GM12878 (cell line): ENCODE measurements at regions not wholly inside any gene's neighbourhood (a gene's known extent, or its start where the extent isn't known, plus 50 kb on each side); places are given as distances from the start of the nearest gene placed in this dataset.

Experiments
- ATAC-seq: fragments of 200-7000 bp; cut with Tn5 transposase; 3 replicates; pipeline ENCODE4 v1.9.1; 2020; ENCODE audit warnings: mild to moderate bottlenecking, moderate library complexity
- BruUV-seq: library from RNA; stranded (reverse); fragments of 400-500 nt; replicated peaks from 2 replicates; lab custom pipeline; 2021; lab: Mats Ljungman, UMichigan
- CTCF ChIA-PET: fragments of 300-600 bp; sonication (Branson Sonifier 250); formaldehyde crosslinking; extraction: SDS; loops from one replicate; lab custom pipeline; 2021; ENCODE audit warnings: inconsistent platforms; lab: Yijun Ruan, JAX
- POLR2A ChIA-PET: fragments of 350-600 bp; formaldehyde crosslinking; extraction: SDS; loops from one replicate; lab custom pipeline; 2021; ENCODE audit warnings: inconsistent platforms; lab: Charles Lee
- RAD21 ChIA-PET: fragments of 300-600 bp; sonication (Branson Sonifier 250); formaldehyde crosslinking; loops from one replicate; lab custom pipeline; 2023; ENCODE audit warnings: antibody characterized with exemption; ENCODE audit not compliant: unreplicated experiment; lab: Charles Lee
- SMC1A ChIA-PET: fragments of 300-600 bp; sonication (Branson Sonifier 250); formaldehyde crosslinking; loops from one replicate; lab custom pipeline; 2023; ENCODE audit not compliant: unreplicated experiment, uncharacterized antibody; lab: Charles Lee
- DNase-seq: peaks from one replicate; pipeline ENCODE4 v3.0.0-alpha.2; 2011; ENCODE audit warnings: low read depth, low spot score
- FAIRE-seq: peaks from 3 replicates; lab custom pipeline; 2011; peaks lifted over from hg19 to GRCh38; lab: Jason Lieb, UNC
- H2AFZ ChIP-seq: 2 replicates; pipeline ENCODE4 v1.6.0; 2011; ENCODE audit warnings: low read depth, low read length, control low read depth; ENCODE audit not compliant: control insufficient read depth
- H3K27ac ChIP-seq: 2 replicates; pipeline ENCODE4 v1.5.1; 2011; ENCODE audit warnings: control low read depth; ENCODE audit not compliant: control insufficient read depth, insufficient read depth
- H3K27me3 ChIP-seq, 2 experiments: replicated peaks in 1 of 2; 2 replicates each; pipeline versions ENCODE4 v1.6.0 to v1.6.1; 2011; ENCODE audit warnings: low read length in 1 of 2; ENCODE audit not compliant: control insufficient read depth in 2 of 2, insufficient read depth in 2 of 2
- H3K36me3 ChIP-seq, 2 experiments: 2 replicates each; pipeline ENCODE4 v1.5.1; 2011; ENCODE audit warnings: low read length in 1 of 2; ENCODE audit not compliant: control insufficient read depth in 2 of 2, insufficient read depth in 2 of 2
- H3K4me1 ChIP-seq: 2 replicates; pipeline ENCODE4 v1.6.1; 2011; ENCODE audit warnings: mild to moderate bottlenecking, low read length, moderate library complexity, mixed read lengths; ENCODE audit not compliant: control insufficient read depth, insufficient read depth
- H3K4me2 ChIP-seq: 2 replicates; pipeline ENCODE4 v1.6.0; 2011; ENCODE audit warnings: control low read depth; ENCODE audit not compliant: control insufficient read depth, insufficient read depth
- H3K4me3 ChIP-seq: fragments of 200-600 bp; sonication (generic); 2 replicates; pipeline ENCODE4 v1.5.1; 2016
- H3K79me2 ChIP-seq: 2 replicates; pipeline ENCODE4 v1.6.0; 2011; ENCODE audit warnings: low read length; ENCODE audit not compliant: control insufficient read depth, insufficient read depth
- H3K9ac ChIP-seq: 2 replicates; pipeline ENCODE4 v1.8.0; 2011; ENCODE audit warnings: low read length, control low read depth, mixed read lengths; ENCODE audit not compliant: control insufficient read depth, insufficient read depth
- H3K9me3 ChIP-seq: replicated peaks from 3 replicates; pipeline ENCODE4 v1.5.1; 2011; ENCODE audit warnings: mild to moderate bottlenecking, low read length; ENCODE audit not compliant: control insufficient read depth, insufficient read depth
- H4K20me1 ChIP-seq: 2 replicates; pipeline ENCODE4 v1.6.0; 2011; ENCODE audit not compliant: control insufficient read depth, insufficient read depth
- CHD4 ChIP-seq: fragments of 200-600 bp; sonication (generic); IDR thresholded peaks from 2 replicates; pipeline ENCODE4 v1.6.1; 2016; ENCODE audit warnings: mild to moderate bottlenecking
- CREB1 ChIP-seq: IDR thresholded peaks from 2 replicates; pipeline ENCODE4 v1.6.1; 2012; ENCODE audit warnings: low read depth, mild to moderate bottlenecking, inconsistent platforms
- CTCF ChIP-seq, 3 experiments: IDR thresholded peaks in 2 of 3; conservative IDR thresholded peaks in 1 of 3; 2 replicates each; pipeline ENCODE4 v1.5.1; 2011; ENCODE audit warnings: low read depth in 3 of 3, low read length in 3 of 3, mild to moderate bottlenecking in 3 of 3, control low read depth in 2 of 3, moderate library complexity in 2 of 3, inconsistent platforms in 1 of 3, mixed read lengths in 1 of 3; ENCODE audit not compliant: control insufficient read depth in 2 of 3, insufficient read depth in 1 of 3; ENCODE audit errors: extremely low read depth in 1 of 3
- KAT2A ChIP-seq: conservative IDR thresholded peaks from 2 replicates; pipeline ENCODE4 v1.6.1; 2011; ENCODE audit warnings: low read depth, low read length; ENCODE audit not compliant: control insufficient read depth
- MLLT1 ChIP-seq: fragments of 450-650 bp; IDR thresholded peaks from 2 replicates; pipeline ENCODE4 v1.6.1; 2016; ENCODE audit warnings: mild to moderate bottlenecking
- NFYB ChIP-seq: IDR thresholded peaks from 2 replicates; pipeline ENCODE4 v1.6.1; 2011; ENCODE audit warnings: low read depth, mild to moderate bottlenecking, low read length, improper control_type of control experiment, moderate library complexity; ENCODE audit not compliant: insufficient read depth
- NR2F1 ChIP-seq: fragments of 450-650 bp; conservative IDR thresholded peaks from 2 replicates; pipeline ENCODE4 v1.6.1; 2017; ENCODE audit warnings: mild to moderate bottlenecking
- SREBF2 ChIP-seq: IDR thresholded peaks from 2 replicates; pipeline ENCODE4 v1.6.1; 2012; ENCODE audit warnings: mild to moderate bottlenecking, low read length
- YY1 ChIP-seq: IDR thresholded peaks from 2 replicates; pipeline ENCODE4 v1.6.1; 2011; ENCODE audit warnings: low read depth, mild to moderate bottlenecking, low read length
- ZBTB40 ChIP-seq: fragments of 450-650 bp; IDR thresholded peaks from 2 replicates; pipeline ENCODE4 v1.6.1; 2016; ENCODE audit warnings: mild to moderate bottlenecking, moderate library complexity, borderline replicate concordance
- ZNF24 ChIP-seq: fragments of 450-650 bp; IDR thresholded peaks from 2 replicates; pipeline ENCODE4 v1.6.1; 2017; ENCODE audit warnings: antibody characterized with exemption, mild to moderate bottlenecking
- WGBS: methylation state at CpG from one replicate; pipeline ENCODE4 v1.1.6; 2016; ENCODE audit warnings: low lambda C conversion rate; ENCODE audit not compliant: insufficient replicate concordance, insufficient coverage; ENCODE audit errors: missing lambda C conversion rate; 5-methylcytosine and 5-hydroxymethylcytosine counted together
- in situ Hi-C: fragments of 300-500 bp; cut with MboI; formaldehyde crosslinking; loops from 9 replicates; pipeline ENCODE4 v1.14.3; 2018; ENCODE audit warnings: mixed read lengths
- intact Hi-C: fragments of 100-400 bp; cut with micrococcal nuclease; formaldehyde crosslinking; loops from one replicate; pipeline ENCODE4 v1.14.2; 2022; ENCODE audit not compliant: unreplicated experiment

GRCh38 chr2:15884790-15885189 is 55.6 kb upstream of the MYCN start (continued):
- TF ChIP-seq ZBTB40 = no peak

- CTCF ChIA-PET = no interaction called here
- Histone ChIP-seq H3K27ac (no peak overlapping the region), H2AFZ (no peak overlapping the region), H3K4me2 (no peak overlapping the region), H4K20me1 (no peaks in the 10 kb centered on the region), H3K79me2 (no peaks in the 10 kb centered on the region), H3K27me3 (peaks cover 0 to 4% of the 10 kb centered on the region in 2 experiments; a peak in 1 of 4 replicates), H3K4me3 (no peak overlapping the region), H3K9me3 (no peaks in the 10 kb centered on the region), H3K4me1 (no peaks in the 10 kb centered on the region; the same call in 1 of the 2 replicates), H3K36me3 (no peaks in the 10 kb centered on the region), H3K9ac (no peak overlapping the region)
- no peak for ATAC-seq
- TF ChIP-seq CHD4 (no peak), NR2F1 (no peak), SREBF2 (no peak), MLLT1 (no peak), KAT2A (no peak), ZNF24 (no peak), CREB1 (no peak), YY1 (no peak), NFYB (no peak), CTCF (IDR thresholded peaks at IDR 0.05 in 2 of 3, conservative IDR thresholded peaks at IDR 0.05 in 1 of 3; ENCODE audit: control insufficient read depth in 2 of 3, extremely low read depth in 1 of 3, insufficient read depth in 1 of 3, low read depth in 3 of 3, low read length in 3 of 3) (no peak)
- RAD21 ChIA-PET = no interaction called here
- SMC1A ChIA-PET = interaction anchor here (0.5 to 0.9 kb wide), 2 partner anchors 25 to 101 kb away, joined by 3 read pairs; no protein-coding TSS in a partner anchor
- no TSS peak for BruUV-seq
- WGBS = 17% methylated on average over 6 of the region's 6 CpGs
- FAIRE-seq = no peak
- intact Hi-C loops = no loop called here
- POLR2A ChIA-PET = no interaction called here
- in situ Hi-C loops = no loop called here
- DNase-seq = no peak
These were observed 54.1 kb upstream of the MYCN start for GRCh38 chr2:15886231-15886630.
